ENCODE measurements at regions not wholly inside any gene's neighbourhood (a gene's known extent, or its start where the extent isn't known, plus 50 kb on each side); places are given as distances from the start of the nearest gene placed in this dataset. TPM values are rescaled to one million over a fixed set of nuclear protein-coding genes. Genes with fewer than 3 reads are reported as not detected.

Small RNAs in the stretch of these regions (small RNA-seq; reads per million reads assigned to genes)
- gene PPIAP44: not detected

Measured in HT-29 (cell line).